Gastrocnemius medialis (tissue), 4 donors: ENCODE measurements at regions not wholly inside any gene's neighbourhood (a gene's known extent, or its start where the extent isn't known, plus 50 kb on each side); places are given as distances from the start of the nearest gene placed in this dataset.
A peak's percentile ranks its signal among the peaks of the same experiment; 100 is the strongest.
"Not testable (repeated sequence)": the region's sequence is repeated elsewhere in the genome, so short reads cannot be mapped to it uniquely, and the experiment has no call there.

ENCODE experiments used
- ATAC-seq, 2 donors: fragments of 150-250 bp; one replicate each; pipeline ENCODE4 v1.9.1; 2016
- DNase-seq, 2 donors: peaks; one replicate each; pipeline ENCODE4 v3.0.0-alpha.2; 2019
- H3K27ac ChIP-seq, 4 donors: fragments of 200-600 bp; sonication (generic); 1 replicate in 1 of 4; 2 replicates in 3 of 4; pipeline ENCODE4 v1.5.1; 2016 to 2018; ENCODE audit warnings: mild to moderate bottlenecking in 2 of 4, moderate library complexity in 1 of 4
- H3K27me3 ChIP-seq, 3 donors: fragments of 200-600 bp; sonication (generic) in 2 of 3; 1 replicate in 1 of 3; 2 replicates in 2 of 3; pipeline versions ENCODE4 v1.5.1 to v1.6.0; 2016 to 2019; ENCODE audit warnings: mild to moderate bottlenecking in 1 of 3, moderate library complexity in 1 of 3
- H3K36me3 ChIP-seq, 2 donors: fragments of 200-600 bp; sonication (generic) in 1 of 2; one replicate each; pipeline ENCODE4 v1.5.1; 2017 to 2018
- H3K4me1 ChIP-seq, 2 donors: fragments of 200-600 bp; sonication (generic) in 1 of 2; one replicate each; pipeline ENCODE4 v1.5.1; 2016 to 2017; ENCODE audit warnings: mild to moderate bottlenecking in 2 of 2
- H3K4me3 ChIP-seq, 4 donors: fragments of 200-600 bp; sonication (generic) in 3 of 4; 1 replicate in 1 of 4; 2 replicates in 3 of 4; pipeline ENCODE4 v1.5.1; 2016 to 2019; ENCODE audit warnings: mild to moderate bottlenecking in 2 of 4
- H3K9me3 ChIP-seq, 3 donors: fragments of 200-600 bp; sonication (generic) in 2 of 3; 1 replicate in 1 of 3; 2 replicates in 2 of 3; pipeline ENCODE4 v1.5.1; 2016 to 2019
- CTCF ChIP-seq, 5 experiments: fragments of 450-650 bp in 3 of 5; fragments of 200-600 bp in 2 of 5; sonication (generic) in 2 of 5; IDR thresholded peaks in 4 of 5; conservative IDR thresholded peaks in 1 of 5; 1 replicate in 4 of 5; 2 replicates in 1 of 5; pipeline ENCODE4 v1.5.1; 2016 to 2019; ENCODE audit warnings: antibody characterized with exemption in 5 of 5, mild to moderate bottlenecking in 3 of 5, moderate library complexity in 3 of 5
- POLR2A ChIP-seq, 2 donors: fragments of 450-650 bp; IDR thresholded peaks; one replicate each; pipeline ENCODE4 v1.6.1; 2017; ENCODE audit warnings: antibody characterized with exemption in 2 of 2, mild to moderate bottlenecking in 2 of 2, moderate library complexity in 2 of 2
- in situ Hi-C, 4 donors: fragments of 200-750 bp; cut with MboI; loops; one replicate each; pipeline versions ENCODE4 v1.15.0 to v1.8.0; 2017; ENCODE audit warnings: low sequenced_read_pairs in 4 of 4
- intact Hi-C: fragments of 100-400 bp; cut with DNase I; formaldehyde crosslinking; loops from one replicate; pipeline ENCODE4 v1.15.1; 2023; ENCODE audit warnings: low total_unique reads

GRCh38 chr2:75403991-75404428 lies 156.7 kb downstream of the EVA1A start:
- no peak overlapping the region for H3K4me3 ChIP-seq
- H3K9me3 ChIP-seq, result no peaks in the 10 kb centered on the region
- H3K4me1 ChIP-seq, result no peaks in the 10 kb centered on the region
- ATAC-seq, result peak in 1 of 2 donors; percentile 45
- in situ Hi-C loops, result loop anchor here in 3 of 4 donors (5.0 to 25.0 kb wide), 3 partner anchors 342 to 489 kb away; no protein-coding TSS in a partner anchor
- DNase-seq, result no peak
- intact Hi-C loops, result loop anchor here (1.0 to 10.0 kb wide), 2 partner anchors 339 to 485 kb away; no protein-coding TSS in a partner anchor
- no peaks in the 10 kb centered on the region for H3K36me3 ChIP-seq
- TF ChIP-seq CTCF (IDR thresholded peaks at IDR 0.05 in 4 of 5, conservative IDR thresholded peaks at IDR 0.05 in 1 of 5) (peak in 4 of 5 experiments; percentile 34 to 69 (median 61)), POLR2A (IDR thresholded peaks at IDR 0.05) (no peak)
- H3K27ac ChIP-seq, result no peak overlapping the region
- peaks cover 0 to 6% (median 0%) of the 10 kb centered on the region in 3 donors for H3K27me3 ChIP-seq

- H3K4me1 ChIP-seq, result no peaks in the 10 kb centered on the region
- no peak for DNase-seq
- intact Hi-C loops (no loop called here), in situ Hi-C loops (no loop called here)
- no peaks in the 10 kb centered on the region for H3K9me3 ChIP-seq
- ATAC-seq, result no peak
- no peaks in the 10 kb centered on the region for H3K36me3 ChIP-seq
- no peak overlapping the region for H3K4me3 ChIP-seq
- H3K27me3 ChIP-seq, result no peaks in the 10 kb centered on the region
- TF ChIP-seq POLR2A (IDR thresholded peaks at IDR 0.05) (no peak), CTCF (IDR thresholded peaks at IDR 0.05 in 4 of 5, conservative IDR thresholded peaks at IDR 0.05 in 1 of 5) (no peak)
- no peak overlapping the region for H3K27ac ChIP-seq
These were observed 164.4 kb downstream of the EVA1A start for GRCh38 chr2:75396314-75396713.

- H3K4me1 ChIP-seq, H3K4me3 ChIP-seq, H3K36me3 ChIP-seq, ATAC-seq, DNase-seq, H3K27me3 ChIP-seq, H3K27ac ChIP-seq, H3K9me3 ChIP-seq, intact Hi-C loops, in situ Hi-C loops: not testable (repeated sequence)
These were observed 166.0 kb downstream of the EVA1A start for GRCh38 chr2:75394764-75395163.

GRCh38 chr2:75390169-75390568 lies 170.6 kb downstream of the EVA1A start:
- ATAC-seq, result no peak
- H3K27me3 ChIP-seq, result no peaks in the 10 kb centered on the region
- DNase-seq, result no peak
- no peaks in the 10 kb centered on the region for H3K9me3 ChIP-seq
- intact Hi-C loops, result no loop called here
- TF ChIP-seq CTCF (IDR thresholded peaks at IDR 0.05 in 4 of 5, conservative IDR thresholded peaks at IDR 0.05 in 1 of 5) (no peak), POLR2A (IDR thresholded peaks at IDR 0.05) (no peak)
- in situ Hi-C loops, result no loop called here
- H3K36me3 ChIP-seq, result no peaks in the 10 kb centered on the region
- no peak overlapping the region for H3K4me3 ChIP-seq
- no peaks in the 10 kb centered on the region for H3K4me1 ChIP-seq
- no peak overlapping the region for H3K27ac ChIP-seq

GRCh38 chr2:75389271-75389670 lies 171.5 kb downstream of the EVA1A start:
- in situ Hi-C loops, result no loop called here
- Histone ChIP-seq H3K27ac (no peak overlapping the region), H3K36me3 (no peaks in the 10 kb centered on the region), H3K4me1 (no peaks in the 10 kb centered on the region), H3K27me3 (no peaks in the 10 kb centered on the region), H3K4me3 (no peak overlapping the region), H3K9me3 (no peaks in the 10 kb centered on the region)
- ATAC-seq (no peak), DNase-seq (no peak)
- intact Hi-C loops, result no loop called here
- TF ChIP-seq CTCF (IDR thresholded peaks at IDR 0.05 in 4 of 5, conservative IDR thresholded peaks at IDR 0.05 in 1 of 5), result no peak
- no peak for TF ChIP-seq POLR2A (IDR thresholded peaks at IDR 0.05)
